Endothelial cell of umbilical vein (primary cell): ENCODE measurements at regions not wholly inside any gene's neighbourhood (a gene's known extent, or its start where the extent isn't known, plus 50 kb on each side); places are given as distances from the start of the nearest gene placed in this dataset.
A peak's percentile ranks its signal among the peaks of the same experiment; 100 is the strongest.

ENCODE experiments used
- BruUV-seq: library from RNA; stranded (reverse); fragments of 400-500 nt; replicated peaks from 2 replicates; lab custom pipeline; 2021; lab: Mats Ljungman, UMichigan
- CTCF ChIA-PET: fragments of 300-600, 350-600 bp; sonication (Branson Sonifier 250); formaldehyde crosslinking; loops from one replicate; lab custom pipeline; 2021; ENCODE audit warnings: antibody characterized with exemption, inconsistent platforms; lab: Charles Lee
- POLR2A ChIA-PET: fragments of 300-600, 350-600 bp; sonication (Branson Sonifier 250); formaldehyde crosslinking; loops from one replicate; lab custom pipeline; 2021; ENCODE audit warnings: antibody characterized with exemption, inconsistent platforms; lab: Charles Lee
- DNase-seq: peaks from one replicate; pipeline ENCODE4 v3.0.0-alpha.2; 2011; ENCODE audit warnings: low read depth, low spot score
- FAIRE-seq: peaks from 2 replicates; lab custom pipeline; 2011; peaks lifted over from hg19 to GRCh38; lab: Jason Lieb, UNC
- H2AFZ ChIP-seq: 2 replicates; pipeline ENCODE4 v1.6.0; 2012; ENCODE audit warnings: low read depth, low read length, control low read depth, inconsistent platforms
- H3K27ac ChIP-seq: 2 replicates; pipeline ENCODE4 v1.5.1; 2011; ENCODE audit warnings: low read depth, mild to moderate bottlenecking, control low read depth, low read length, moderate library complexity; ENCODE audit not compliant: insufficient read depth
- H3K27me3 ChIP-seq, 2 experiments: 2 replicates each; pipeline versions ENCODE4 v1.6.0 to v1.6.1; 2011; ENCODE audit warnings: low read length in 2 of 2, mixed read lengths in 1 of 2; ENCODE audit not compliant: control insufficient read depth in 2 of 2, insufficient read depth in 2 of 2
- H3K36me3 ChIP-seq, 2 experiments: 2 replicates in 1 of 2; 3 replicates in 1 of 2; pipeline ENCODE4 v1.5.1; 2011; ENCODE audit warnings: low read length in 2 of 2, mild to moderate bottlenecking in 1 of 2, moderate library complexity in 1 of 2; ENCODE audit not compliant: control insufficient read depth in 2 of 2, insufficient read depth in 2 of 2; ENCODE audit errors: extremely low read depth in 1 of 2
- H3K4me1 ChIP-seq: 3 replicates; pipeline ENCODE4 v1.5.1; 2011; ENCODE audit warnings: mild to moderate bottlenecking, low read length; ENCODE audit not compliant: control insufficient read depth, insufficient read depth; ENCODE audit errors: extremely low read depth
- H3K4me2 ChIP-seq: 2 replicates; pipeline ENCODE4 v1.6.1; 2011; ENCODE audit warnings: low read length, control low read depth, mixed read lengths; ENCODE audit not compliant: insufficient read depth
- H3K4me3 ChIP-seq, 3 experiments: fragments of 200-600 bp in 1 of 3; sonication (generic), shearing (Covaris generic) in 1 of 3; replicated peaks in 1 of 3; 2 replicates each; pipeline ENCODE4 v1.5.1; 2011 to 2016; ENCODE audit warnings: control low read depth in 3 of 3, low read length in 3 of 3, mild to moderate bottlenecking in 2 of 3, inconsistent platforms in 1 of 3, low read depth in 1 of 3, moderate library complexity in 1 of 3; ENCODE audit not compliant: insufficient read depth in 1 of 3
- H3K79me2 ChIP-seq: 2 replicates; pipeline ENCODE4 v1.6.0; 2012; ENCODE audit warnings: low read length, inconsistent platforms; ENCODE audit not compliant: control insufficient read depth, insufficient read depth
- H3K9ac ChIP-seq: replicated peaks from 2 replicates; pipeline ENCODE3; 2011; ENCODE audit warnings: low read length, control low read depth; ENCODE audit not compliant: insufficient read depth; ENCODE audit errors: extremely low read depth
- H3K9me1 ChIP-seq: replicated peaks from 3 replicates; pipeline ENCODE4 v1.6.0; 2011; ENCODE audit warnings: mild to moderate bottlenecking, low read length; ENCODE audit not compliant: control insufficient read depth, insufficient read depth; ENCODE audit errors: extremely low read depth
- H3K9me3 ChIP-seq: replicated peaks from 2 replicates; pipeline ENCODE4 v1.5.1; 2012; ENCODE audit warnings: low read length, inconsistent platforms; ENCODE audit not compliant: control insufficient read depth, insufficient read depth
- H4K20me1 ChIP-seq: replicated peaks from 2 replicates; pipeline ENCODE3; 2011; ENCODE audit warnings: mild to moderate bottlenecking, low read length; ENCODE audit not compliant: control insufficient read depth, insufficient read depth; ENCODE audit errors: extremely low read depth
- GATA2 ChIP-seq: IDR thresholded peaks from 2 replicates; pipeline ENCODE4 v1.7.0; 2011; ENCODE audit warnings: low read depth, mild to moderate bottlenecking, moderate library complexity, mixed read lengths, low read length; ENCODE audit not compliant: insufficient read length, insufficient read depth
- JUN ChIP-seq: IDR thresholded peaks from 2 replicates; pipeline ENCODE4 v1.6.1; 2011; ENCODE audit warnings: borderline replicate concordance, low read depth; ENCODE audit not compliant: insufficient read length, insufficient read depth
- POLR2A ChIP-seq: IDR thresholded peaks from 2 replicates; pipeline ENCODE4 v1.6.1; 2012; ENCODE audit warnings: low read depth, mild to moderate bottlenecking, control low read depth, low read length
- POLR2AphosphoS5 ChIP-seq: IDR thresholded peaks from 2 replicates; pipeline ENCODE4 v1.6.1; 2012; ENCODE audit warnings: low read depth, mild to moderate bottlenecking, control low read depth, low read length, moderate library complexity; ENCODE audit not compliant: insufficient read depth
- dilution Hi-C: fragments of 300-500 bp; cut with MboI; formaldehyde crosslinking; loops from one replicate; pipeline ENCODE4 v1.15.0; 2019; ENCODE audit warnings: low sequenced_read_pairs; ENCODE audit not compliant: extremely low pct_ligation_motif_present
- intact Hi-C: fragments of 100-400 bp; cut with micrococcal nuclease; formaldehyde crosslinking; loops from one replicate; pipeline ENCODE4 v1.10.0; 2022
- TF ChIP-seq, protein P1 (sequence below): IDR thresholded peaks from 2 replicates; pipeline ENCODE4 v1.6.1; 2011; ENCODE audit not compliant: insufficient read depth, insufficient read length
- TF ChIP-seq, protein P2 (sequence below), 2 donors: IDR thresholded peaks; 1 replicate in 1 of 2; 2 replicates in 1 of 2; pipeline ENCODE4 v1.5.1; 2011; ENCODE audit warnings: low read length in 2 of 2, mild to moderate bottlenecking in 2 of 2, moderate library complexity in 2 of 2, control low read depth in 1 of 2, inconsistent platforms in 1 of 2, low read depth in 1 of 2; ENCODE audit not compliant: insufficient read depth in 1 of 2; ENCODE audit errors: extremely low read depth in 1 of 2

DNA sequence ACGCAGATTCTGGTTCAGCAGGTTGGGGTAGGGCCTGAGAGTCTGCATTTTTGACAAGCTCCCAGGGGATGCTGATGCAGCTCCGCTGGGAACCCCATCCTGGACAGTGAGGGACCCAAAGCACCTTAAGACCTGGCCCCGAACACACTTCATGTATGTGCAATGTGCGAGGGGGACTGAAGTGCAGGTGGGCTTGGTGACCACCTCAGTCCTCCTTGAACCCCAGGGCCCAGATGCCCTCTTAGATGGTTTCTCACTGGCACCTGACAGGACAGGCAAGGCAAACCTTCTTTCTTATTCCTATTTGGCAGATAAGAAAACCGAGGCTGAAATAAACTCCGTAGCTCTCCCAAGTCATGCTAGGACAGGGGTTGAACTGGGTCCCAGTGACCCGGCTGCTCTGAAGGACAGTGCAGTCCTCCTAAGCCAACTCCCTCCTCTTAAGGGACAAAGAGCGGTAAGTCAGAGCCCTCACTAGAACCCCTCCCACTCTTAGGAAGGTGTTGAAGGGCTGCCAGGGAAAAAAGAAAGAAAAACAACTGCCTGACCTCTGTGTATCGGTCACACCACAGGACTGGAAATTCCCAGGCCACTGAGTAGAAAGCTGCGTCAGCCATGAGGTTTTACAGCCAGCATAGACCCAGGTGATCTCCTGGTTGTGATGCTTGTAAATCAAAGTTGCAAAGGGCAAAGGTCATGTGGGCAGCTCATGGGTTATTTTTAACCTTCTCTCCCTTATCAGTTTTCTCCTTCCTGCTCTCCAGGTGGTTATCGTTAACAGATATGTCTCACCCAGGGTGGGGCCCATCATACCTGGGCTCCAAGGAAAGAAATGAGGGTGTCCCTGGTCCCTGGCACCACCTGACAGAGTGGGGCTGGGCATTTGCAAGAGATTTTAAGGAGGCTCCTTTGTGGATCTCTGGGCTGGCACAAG is 90.9 kb upstream of the SMNDC1 start:
- Histone ChIP-seq H3K9me3 (no peaks in the 10 kb centered on the region), H3K4me3 (no peak overlapping the region), H3K36me3 (no peaks in the 10 kb centered on the region), H2AFZ (no peak overlapping the region), H3K9ac (peak overlapping the region; percentile 26), H3K27me3 (no peaks in the 10 kb centered on the region), H3K9me1 (no peaks in the 10 kb centered on the region), H3K4me1 (peaks cover 56% of the 10 kb centered on the region), H3K4me2 (peak overlapping the region; percentile 5), H3K27ac (peak overlapping the region; percentile 91), H3K79me2 (no peaks in the 10 kb centered on the region), H4K20me1 (no peaks in the 10 kb centered on the region)
- CTCF ChIA-PET = interaction anchor here (6.4 kb wide), 1 partner anchor 42 kb away, joined by 62 read pairs; no protein-coding TSS in a partner anchor
- TF ChIP-seq GATA2 = peak; percentile 70
- TF ChIP-seq POLR2AphosphoS5 = peak; percentile 80
- TF ChIP-seq POLR2A = peak; percentile 24
- TF ChIP-seq, protein P1, sequence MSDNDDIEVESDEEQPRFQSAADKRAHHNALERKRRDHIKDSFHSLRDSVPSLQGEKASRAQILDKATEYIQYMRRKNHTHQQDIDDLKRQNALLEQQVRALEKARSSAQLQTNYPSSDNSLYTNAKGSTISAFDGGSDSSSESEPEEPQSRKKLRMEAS = no peak
- TF ChIP-seq, protein P2, sequence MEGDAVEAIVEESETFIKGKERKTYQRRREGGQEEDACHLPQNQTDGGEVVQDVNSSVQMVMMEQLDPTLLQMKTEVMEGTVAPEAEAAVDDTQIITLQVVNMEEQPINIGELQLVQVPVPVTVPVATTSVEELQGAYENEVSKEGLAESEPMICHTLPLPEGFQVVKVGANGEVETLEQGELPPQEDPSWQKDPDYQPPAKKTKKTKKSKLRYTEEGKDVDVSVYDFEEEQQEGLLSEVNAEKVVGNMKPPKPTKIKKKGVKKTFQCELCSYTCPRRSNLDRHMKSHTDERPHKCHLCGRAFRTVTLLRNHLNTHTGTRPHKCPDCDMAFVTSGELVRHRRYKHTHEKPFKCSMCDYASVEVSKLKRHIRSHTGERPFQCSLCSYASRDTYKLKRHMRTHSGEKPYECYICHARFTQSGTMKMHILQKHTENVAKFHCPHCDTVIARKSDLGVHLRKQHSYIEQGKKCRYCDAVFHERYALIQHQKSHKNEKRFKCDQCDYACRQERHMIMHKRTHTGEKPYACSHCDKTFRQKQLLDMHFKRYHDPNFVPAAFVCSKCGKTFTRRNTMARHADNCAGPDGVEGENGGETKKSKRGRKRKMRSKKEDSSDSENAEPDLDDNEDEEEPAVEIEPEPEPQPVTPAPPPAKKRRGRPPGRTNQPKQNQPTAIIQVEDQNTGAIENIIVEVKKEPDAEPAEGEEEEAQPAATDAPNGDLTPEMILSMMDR (IDR thresholded peaks at IDR 0.05; ENCODE audit: extremely low read depth in 1 of 2, insufficient read depth in 1 of 2, low read depth in 1 of 2, low read length in 2 of 2) = no peak
- peak; percentile 74 for TF ChIP-seq JUN
- POLR2A ChIA-PET = no interaction called here
- dilution Hi-C loops (no loop called here), intact Hi-C loops (loop anchor here (5.0 kb wide), 2 partner anchors 318 to 522 kb away; partner anchors contain the start of genes BBIP1 and SHOC2)
- DNase-seq (peak; percentile 99), FAIRE-seq (peak; percentile 93)
- no TSS peak for BruUV-seq
